Right forelimb (tissue), 1 donor: ENCODE measurements at regions not wholly inside any gene's neighbourhood (a gene's known extent, or its start where the extent isn't known, plus 50 kb on each side); places are given as distances from the start of the nearest gene placed in this dataset.
"Not testable (repeated sequence)": the region's sequence is repeated elsewhere in the genome, so short reads cannot be mapped to it uniquely, and the experiment has no call there.

Experiments used
- DNase-seq: peaks from one replicate; pipeline ENCODE4 v3.0.0-alpha.2; 2018

DNA sequence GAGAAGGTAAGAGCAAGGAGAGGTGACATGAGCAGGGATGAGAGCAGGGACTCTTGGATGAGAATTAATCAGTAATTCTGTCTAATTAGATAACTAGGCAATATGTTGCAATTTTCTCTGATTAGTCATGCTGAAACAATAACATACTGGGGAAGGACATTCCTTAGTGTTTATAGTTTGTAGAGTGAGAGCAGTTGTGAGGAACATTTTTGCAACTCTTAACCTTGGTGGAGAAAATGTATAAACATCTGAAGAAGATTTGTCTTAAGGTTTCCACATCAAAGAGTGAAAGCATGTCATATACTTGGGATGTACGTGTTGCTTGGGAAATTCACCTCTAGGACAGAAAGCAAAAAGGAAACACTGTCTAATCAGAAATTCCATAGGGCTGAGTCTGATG lies 955.4 kb upstream of the FANCL start:
- DNase-seq: no peak

DNA sequence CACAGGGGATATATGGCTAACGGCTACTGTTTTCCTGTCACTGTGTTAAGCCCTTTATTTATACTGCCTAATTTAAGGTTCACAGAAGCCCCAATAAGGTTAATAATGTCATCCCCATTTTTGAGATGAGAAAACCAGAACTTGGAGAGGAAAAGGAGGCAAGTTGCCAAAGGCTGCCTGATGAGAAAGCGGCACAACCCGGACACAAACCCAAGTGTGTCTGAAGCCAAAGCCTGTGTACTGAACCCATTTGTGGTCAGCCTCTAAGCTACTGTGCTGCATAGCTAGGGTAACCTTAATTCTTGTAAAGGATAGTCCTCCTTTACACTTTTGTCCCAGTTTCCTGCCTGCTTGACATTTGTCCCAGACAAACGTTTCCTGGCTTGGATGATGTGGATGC lies 954.7 kb upstream of the FANCL start:
- no peak for DNase-seq

DNA sequence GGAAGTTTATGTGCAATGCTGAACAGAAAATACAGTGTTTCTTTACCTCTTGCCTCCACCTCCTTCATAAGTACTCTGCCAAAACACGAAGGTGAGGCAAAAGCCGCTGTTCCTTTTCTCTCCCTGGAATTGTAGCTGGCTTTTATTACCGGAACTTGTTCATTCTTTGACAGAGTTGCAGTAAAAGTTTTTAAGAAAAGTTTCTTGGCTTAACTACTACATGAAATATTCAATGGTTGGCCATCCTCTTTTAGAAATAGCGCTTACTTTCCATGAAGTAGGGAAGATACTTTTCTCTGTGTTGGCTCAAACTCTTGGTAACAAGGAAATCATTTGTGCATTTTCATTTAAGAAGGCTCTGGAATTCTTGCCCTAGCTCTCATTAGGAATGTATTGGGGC lies 950.7 kb upstream of the FANCL start:
- DNase-seq: no peak

DNA sequence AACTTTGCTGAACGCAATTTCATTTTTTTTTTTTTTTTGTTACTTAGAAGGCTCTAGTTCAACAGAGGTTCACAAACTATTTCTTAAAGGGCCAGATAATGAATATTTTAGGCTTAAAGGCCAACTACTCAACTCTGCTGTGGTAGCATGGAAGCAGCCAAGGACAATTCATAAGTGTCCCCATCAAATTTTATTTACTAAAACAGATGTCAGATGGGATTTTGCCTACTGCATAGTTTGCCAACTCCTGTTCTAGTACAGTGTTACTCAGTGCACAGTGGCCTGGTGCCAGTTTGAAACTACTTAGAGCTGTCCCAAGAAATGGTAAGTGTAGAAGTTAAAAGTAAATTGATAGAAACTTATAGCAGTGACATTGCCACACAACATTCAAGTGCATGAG lies 949.4 kb upstream of the FANCL start:
- DNase-seq: no peak

DNA sequence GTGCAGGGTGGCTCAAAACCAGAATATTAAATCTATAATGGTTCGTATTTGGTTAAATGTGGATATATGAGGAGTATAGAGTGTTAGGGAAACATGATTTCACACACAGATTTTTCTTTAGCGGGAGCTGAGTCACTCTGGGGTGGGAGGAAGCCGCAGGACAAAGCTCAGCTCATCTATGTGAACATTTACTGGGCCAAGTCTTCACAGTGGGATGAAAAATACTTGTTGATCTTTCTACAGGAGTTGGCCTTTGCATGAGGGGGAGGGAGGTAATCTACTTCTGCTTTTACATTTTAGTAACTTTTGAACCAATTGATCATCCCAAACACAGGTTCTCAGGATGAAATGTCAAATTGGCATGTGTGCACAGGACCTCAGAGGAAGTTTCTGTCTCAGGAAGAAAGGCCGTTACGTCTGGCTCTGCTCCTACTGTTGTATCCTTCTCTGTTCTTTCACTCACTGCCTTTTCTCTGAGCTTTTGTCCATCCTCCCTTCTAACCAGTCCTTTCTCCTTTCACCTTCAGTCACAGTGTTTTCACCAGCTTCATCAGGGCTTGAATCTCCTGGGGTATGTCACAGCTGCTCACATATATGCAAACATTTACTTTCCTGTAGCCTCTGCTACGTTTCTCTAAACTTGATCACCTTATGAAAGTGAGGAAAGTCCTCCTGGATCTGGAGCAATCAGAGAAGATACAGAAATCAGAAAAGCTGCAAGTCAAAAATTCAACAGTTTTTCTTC lies 943.3 kb upstream of the FANCL start:
- DNase-seq: no peak

DNA sequence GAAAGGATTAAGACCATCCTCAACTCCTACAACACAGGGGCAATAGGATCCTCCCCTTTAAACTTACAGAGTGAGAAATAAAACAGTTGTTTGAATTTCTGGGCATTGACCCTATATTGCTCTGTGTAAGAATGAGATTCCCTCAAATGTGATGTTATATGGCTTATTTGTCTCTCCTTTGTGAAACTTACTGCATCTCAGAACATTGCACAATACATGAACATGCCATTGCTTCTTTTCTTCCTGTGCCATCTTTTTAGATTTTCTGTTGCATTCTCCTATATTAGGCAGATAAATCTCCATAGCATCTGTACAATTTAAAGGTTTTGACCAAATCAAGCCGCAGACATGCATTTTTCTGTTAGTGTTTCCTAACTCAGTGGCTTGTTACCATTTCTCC lies 941.9 kb upstream of the FANCL start:
- no peak for DNase-seq

DNA sequence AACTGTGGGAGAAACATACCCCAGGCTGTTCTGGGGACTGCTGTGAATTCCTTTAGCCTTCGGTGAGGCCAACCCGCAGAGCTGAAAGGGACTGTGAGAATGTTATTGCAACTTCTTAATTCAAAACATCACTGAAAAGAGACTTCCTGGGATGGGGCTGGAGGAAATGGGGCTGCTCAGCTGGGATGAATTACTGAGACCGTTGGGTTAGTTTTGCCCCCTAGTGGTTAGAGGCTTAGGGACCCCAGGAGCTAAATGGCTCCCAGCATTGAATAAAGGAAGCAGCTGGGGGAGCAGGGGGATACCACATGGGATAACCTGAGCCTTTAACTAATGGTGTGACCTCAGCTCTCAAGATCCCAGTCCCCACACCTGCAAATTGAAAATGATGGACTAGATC lies 941.1 kb upstream of the FANCL start:
- DNase-seq: no peak

DNA sequence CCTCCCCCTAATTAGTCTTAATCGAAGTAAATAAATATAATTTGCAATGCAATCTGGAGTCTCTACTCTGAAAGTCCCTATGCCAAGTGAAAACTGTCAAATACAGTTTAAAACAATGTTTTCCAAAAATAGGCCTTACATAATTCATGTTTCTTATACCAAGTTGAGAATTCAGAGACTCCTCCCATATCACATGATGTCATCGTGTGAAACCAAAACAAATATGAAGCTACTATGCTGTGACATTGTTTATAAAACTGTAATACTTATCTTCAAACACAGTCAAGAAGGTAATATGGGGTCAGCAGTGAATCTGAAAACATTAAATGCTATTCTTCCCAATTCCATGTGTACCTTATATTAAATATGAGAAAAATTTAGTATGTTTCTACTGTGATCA lies 940.2 kb upstream of the FANCL start:
- no peak for DNase-seq

DNA sequence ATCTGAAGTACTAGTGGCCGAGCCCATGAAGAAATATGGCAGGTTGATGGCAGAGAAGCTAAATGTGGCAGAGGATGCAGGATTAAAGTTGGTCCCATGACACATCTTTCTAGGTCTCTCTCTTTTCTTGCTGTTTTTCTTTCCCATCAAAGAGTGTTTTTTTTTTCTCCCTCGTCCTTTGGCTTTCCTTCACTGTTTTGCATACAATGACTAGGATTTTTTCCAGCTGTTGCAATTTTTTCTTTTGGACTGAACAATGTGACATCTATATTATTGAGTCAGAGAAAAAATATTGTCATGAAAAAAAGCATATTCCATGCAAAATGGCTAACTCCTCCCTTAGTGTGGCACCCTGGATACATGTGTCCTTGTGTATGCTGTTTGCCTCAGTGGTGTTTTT lies 939.5 kb upstream of the FANCL start:
- no peak for DNase-seq

DNA sequence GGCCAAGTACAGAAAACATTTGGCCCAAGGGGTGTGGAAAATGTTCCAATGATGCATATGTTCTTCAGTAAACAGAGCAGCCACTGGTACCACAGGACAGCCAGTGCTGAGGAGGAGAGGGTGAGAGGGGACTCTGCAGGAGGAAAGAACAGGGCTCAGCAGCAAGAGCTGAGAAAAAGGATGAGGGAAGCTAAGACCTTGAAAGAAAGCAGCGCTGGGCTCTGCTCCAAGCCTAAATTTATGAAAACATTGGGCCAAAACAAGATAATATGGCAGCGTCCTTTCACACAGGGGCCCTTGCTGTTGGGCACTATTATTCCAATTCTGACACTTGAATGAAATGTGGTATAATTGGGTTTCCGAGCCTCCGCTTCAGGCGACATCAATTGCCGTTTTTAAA lies 939.0 kb upstream of the FANCL start:
- no peak for DNase-seq

DNA sequence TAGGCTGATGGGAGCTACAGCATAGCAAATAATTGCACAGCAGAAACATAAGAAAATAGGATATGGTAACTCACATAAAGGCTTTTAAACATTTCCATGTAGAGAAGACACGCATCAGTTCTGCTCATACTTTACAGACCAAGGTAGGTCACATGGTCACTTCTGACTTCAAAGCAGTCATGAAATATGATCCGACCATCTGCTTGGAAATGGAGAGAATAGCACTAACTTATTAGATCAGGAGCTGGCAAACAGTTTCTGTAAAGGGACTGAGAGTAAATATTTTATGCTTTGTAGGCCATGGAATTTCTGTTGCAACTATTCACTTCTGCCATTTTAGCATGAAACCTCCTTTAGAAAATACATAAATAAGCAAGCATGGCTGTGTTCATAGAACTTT lies 936.6 kb upstream of the FANCL start:
- no peak for DNase-seq

DNA sequence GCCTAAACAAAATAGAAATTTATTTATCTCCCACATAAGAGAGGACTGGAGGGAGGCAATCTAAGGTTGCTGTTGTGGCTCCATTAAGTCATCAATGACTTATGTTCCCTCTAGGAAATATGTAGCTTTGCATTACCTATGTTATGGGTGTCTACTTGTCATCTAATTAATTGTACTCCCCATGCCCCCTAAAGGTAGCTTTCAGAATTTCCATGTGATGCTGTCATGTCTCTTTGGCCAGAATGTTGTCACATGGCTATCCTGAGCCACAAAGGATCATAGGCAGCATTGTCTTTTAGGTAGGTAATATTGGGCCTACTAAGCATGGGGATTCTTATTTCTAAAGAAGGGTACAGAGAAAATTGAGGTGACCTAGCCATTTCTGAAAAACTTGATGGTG lies 935.6 kb upstream of the FANCL start:
- DNase-seq: no peak

DNA sequence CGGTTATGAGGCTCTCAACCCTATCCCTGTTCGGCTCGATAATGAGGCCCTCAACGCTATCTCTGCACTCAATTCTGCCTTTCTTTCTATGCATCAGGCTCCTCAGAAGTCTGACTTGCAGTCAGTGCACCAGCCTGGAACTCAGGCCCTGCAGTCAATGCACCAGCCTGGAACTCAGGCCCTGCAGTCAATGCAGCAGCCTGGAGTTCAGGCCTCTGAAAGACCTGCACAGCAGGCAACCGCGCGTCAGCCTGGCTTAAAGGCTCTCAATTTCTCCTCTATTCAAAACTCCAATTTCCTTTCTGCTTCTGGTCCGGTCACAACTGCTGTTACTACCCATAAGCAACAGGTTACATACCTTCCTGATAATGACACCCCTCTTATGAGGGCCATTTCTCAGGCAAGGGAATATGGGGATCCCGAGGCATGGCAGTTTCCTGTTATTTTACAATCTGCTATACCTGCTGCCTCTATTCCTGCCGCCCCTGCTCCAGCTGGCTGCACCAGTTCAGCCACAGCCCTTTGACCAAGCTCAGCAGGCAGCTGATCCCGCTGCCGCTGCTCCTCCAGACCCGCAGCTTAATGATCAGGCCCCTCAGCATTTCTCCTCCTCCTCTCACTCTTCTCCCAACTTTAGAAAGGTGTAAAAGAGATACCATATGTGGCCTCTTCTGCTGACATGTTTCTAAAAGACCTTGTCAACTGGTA lies 933.6 kb upstream of the FANCL start:
- DNase-seq: no peak

DNA sequence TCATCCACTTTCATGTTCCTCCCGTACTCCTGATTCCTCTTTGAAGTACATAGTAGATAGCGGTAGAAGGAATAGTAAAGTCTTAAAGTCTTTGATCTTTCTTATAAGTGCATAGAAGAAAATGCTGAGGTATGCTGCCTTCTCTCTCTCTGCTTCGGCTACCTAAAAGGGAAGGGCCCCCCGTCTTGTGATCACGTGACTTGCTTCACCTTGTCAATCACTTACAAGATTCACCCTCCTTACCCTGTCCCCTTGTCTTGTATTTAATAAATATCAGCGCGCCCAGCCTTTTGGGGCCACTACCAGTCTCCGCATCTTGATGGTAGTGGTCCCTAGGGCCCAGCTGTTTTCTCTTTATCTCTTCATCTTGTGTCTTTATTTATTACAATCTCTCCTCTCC lies 932.2 kb upstream of the FANCL start:
- no peak for DNase-seq

DNA sequence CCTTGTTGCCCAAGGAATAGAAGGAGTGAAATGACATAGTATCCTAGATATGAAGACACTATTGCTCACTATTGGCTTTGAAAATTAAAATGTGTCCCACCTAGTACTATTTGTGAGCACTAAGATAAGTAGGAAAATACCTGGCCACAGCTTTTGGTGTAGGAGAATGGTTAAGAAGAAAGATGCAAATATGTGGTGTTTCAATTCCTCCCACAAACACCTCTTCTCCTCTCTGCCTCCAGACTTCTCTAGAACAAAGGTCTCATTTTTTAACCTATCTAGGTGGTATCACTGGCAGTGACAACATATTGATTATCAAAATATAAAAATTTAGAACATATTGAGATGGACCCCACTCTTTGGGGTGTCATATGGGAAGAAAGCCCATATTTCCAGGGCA lies 929.9 kb upstream of the FANCL start:
- DNase-seq: no peak

DNA sequence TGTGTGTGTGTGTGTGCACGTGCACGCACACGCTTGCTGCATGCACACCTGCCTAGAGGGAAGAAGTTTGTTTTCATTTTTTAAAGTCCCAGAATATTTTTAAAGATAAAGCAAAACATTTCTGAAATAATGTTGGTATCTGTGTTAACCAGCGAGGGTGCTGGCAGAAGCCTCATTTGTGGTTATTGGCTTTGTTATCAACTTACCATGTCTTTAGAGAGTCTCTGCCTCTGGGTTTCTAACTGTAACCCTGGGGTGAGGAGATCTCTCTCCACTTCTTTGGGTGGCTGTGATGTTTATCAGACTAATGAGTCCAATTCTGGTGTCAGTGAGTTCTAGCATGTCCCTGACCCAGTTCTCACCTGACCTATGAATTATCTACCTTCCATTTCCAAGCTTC lies 927.6 kb upstream of the FANCL start:
- no peak for DNase-seq

DNA sequence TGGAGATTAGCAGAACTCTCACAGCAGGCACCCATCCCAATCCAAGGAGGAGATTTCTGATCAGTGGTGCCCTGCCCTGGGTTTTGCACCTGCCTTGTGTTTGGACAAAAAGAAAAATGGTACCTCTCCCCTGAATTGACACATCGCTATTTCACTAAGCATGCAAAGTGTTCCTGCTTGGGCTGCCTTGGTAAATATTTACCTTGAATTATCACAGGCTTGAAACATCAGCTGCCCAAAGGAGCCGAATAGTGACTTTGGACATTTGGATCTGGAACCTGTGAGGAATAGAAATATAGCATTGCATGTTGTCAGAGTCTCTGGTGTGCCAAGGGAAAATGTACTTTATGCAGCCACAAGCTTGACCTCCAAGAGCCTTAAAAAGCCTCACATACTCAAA lies 926.4 kb upstream of the FANCL start:
- no peak for DNase-seq

DNA sequence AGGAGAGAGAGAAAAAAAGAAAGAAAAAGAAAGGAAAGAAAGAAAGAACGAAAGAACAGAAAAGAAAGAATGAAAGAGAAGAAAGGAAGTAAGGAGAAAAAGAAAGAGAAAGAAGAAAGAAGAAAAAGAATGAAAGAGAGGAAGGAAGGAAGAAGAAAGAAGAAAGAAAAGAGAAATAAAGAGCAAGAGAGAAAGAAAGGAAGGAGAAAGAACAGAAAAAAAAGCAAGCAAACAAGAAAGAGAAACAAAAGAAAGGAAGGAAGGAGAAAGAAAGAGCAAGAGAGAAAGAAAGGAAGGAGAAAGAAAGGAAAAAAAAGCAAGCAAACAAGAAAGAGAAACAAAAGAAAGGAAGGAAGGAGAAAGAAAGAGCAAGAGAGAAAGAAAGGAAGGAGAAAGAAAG lies 916.8 kb upstream of the FANCL start:
- DNase-seq: not testable (repeated sequence)

DNA sequence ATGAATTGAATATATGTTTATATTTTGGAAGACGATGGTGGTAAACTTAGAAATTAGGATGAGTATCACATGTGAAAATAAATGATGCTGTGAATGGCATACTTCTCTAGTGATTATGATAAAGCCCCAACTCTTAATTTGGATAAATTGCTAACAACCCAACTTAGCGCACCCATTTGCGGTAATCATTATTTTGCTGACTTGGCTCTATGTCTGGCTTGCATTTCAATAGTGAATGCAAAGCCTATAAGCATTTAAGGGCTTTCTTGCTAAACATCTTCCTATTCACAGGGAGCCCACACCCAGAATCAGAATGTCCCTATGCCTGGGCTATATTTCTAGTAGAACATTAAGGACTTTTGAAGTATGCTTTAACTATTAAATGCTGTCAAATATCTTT lies 910.7 kb upstream of the FANCL start:
- no peak for DNase-seq

DNA sequence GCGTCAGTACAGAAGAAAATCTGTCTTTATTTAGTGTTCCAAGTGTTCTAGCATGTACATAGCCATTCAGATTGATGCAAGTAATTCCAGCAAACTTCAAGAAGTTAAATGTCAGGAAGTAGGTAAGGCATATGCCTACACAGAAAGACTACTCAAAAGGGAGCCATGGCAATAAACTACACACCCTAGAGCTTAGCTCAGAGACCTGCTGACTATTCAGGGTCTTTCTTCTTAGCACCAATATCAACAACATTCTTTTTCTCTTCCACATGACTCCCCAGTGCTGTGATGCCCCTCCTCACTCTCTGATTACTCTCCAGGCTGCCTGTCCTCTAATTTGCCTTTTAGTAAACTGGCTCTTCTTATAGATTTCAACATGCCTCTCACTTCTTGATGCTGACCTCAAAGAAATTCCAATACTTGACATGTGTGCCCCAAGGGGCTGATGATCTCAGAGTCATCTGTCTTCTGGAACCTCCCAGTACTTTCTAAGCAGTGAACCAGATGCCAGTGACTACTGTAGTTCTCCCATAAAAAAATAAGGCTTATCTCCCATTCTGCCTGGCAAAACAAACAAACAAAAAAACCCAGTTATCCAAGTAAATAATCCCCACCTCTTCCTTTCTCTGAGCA lies 909.2 kb upstream of the FANCL start:
- DNase-seq: no peak

DNA sequence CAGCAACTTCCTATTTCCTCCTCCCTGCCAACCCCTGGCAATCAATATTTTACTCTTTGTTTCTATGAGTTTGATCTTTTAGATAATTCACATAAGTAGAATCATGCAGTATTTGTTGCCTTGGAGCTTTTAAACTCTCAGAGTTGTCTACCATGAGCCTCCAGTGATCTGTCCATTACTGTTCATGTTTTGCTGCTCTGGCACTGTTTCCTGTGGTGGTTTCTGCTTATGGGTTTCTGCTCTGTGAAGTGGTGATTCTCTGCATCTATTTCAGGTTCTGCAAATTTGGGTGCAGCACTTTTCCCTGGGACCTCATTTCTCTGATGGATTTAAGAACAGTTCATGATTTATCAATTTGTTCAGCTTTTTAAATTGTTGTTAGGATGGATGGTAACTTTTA lies 908.1 kb upstream of the FANCL start:
- DNase-seq: no peak

DNA sequence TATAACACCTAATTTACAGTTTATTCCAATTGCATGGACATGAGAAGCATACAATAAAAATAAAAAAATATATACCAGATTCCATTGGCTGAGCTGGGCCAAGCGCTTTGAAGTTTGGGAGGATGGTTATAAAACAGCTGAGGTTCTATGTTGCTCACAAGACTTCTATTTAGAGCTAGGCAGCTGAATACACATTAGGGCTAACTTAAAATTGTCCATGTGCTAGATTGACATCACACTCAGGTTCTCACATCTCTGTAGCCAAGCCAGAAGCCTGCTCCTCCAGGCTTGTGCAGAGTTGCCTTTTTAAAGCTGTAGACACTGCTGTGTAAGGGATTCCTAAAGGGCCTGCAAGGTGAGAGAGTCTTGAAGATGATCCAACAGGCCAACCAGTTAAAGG lies 871.1 kb upstream of the FANCL start:
- no peak for DNase-seq

DNA sequence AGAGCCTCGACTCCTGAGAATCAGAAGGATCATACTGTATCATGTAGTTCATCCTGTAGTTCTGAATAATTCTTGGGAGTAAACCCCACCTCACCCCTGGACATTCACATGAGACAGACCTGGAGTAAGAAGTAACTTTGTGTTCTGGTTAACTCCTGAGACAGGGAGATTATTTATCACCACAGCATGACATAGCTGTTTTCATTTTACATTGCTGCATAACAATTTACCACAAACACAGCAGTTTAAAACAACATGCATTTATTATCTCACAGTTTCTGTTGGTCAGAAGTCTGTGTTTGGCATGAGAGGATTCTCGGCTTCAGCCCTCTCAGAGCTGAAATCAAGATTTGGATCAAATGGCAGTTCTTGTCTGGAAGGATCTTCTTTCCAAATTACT lies 855.8 kb upstream of the FANCL start:
- no peak for DNase-seq

DNA sequence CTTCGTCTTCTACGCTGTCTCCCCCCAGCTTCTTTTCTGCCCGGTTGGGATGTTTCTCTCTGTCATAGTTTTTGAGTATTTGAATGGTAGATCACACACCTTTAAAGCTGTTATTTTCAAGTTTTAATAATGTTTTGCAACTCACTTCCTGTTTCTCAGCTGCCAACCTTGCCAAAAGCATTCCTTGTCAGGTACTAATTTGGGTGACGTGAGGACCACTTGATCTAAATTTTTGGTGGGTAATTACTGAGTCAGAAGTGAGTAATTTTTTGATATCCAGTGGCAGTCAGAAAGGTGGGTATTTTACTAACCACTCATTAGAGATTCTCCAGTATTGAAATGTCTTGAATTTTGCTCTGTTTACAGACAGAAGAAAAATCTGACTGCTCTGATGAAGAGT lies 852.4 kb upstream of the FANCL start:
- no peak for DNase-seq

DNA sequence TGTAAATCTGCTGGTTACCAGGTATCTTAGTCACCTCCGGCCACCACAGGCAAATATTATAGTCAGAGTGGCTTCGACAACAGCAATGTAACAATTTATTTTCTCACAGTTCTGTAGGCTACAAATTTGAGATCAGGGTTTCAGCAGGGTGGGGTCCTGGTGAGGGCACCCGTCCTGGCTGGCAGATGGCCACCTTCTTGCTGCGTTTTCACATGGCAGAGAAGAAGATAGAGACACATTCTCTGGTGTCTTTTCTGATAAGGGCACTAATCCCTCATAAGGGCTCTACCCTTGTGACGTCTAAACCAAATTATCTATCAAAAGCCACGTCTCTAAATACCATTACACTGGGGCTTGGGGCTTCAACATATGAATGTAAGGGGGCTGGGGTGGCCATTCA lies 843.2 kb upstream of the FANCL start:
- DNase-seq: no peak
